GM12864 (cell line): ENCODE measurements at regions not wholly inside any gene's neighbourhood (a gene's known extent, or its start where the extent isn't known, plus 50 kb on each side); places are given as distances from the start of the nearest gene placed in this dataset.

ENCODE experiments used
- DNase-seq: peaks from one replicate; pipeline ENCODE4 v3.0.0-alpha.2; 2011; ENCODE audit warnings: low read depth
- H3K4me3 ChIP-seq: 2 replicates; pipeline ENCODE4 v1.5.1; 2011; ENCODE audit warnings: mild to moderate bottlenecking, low read depth, low read length, control low read depth
- TF ChIP-seq, protein P1 (sequence below): IDR thresholded peaks from 2 replicates; pipeline ENCODE4 v1.5.1; 2011; ENCODE audit warnings: low read depth, mild to moderate bottlenecking, moderate library complexity, low read length, control low read depth, inconsistent platforms; ENCODE audit errors: missing control alignments

DNA sequence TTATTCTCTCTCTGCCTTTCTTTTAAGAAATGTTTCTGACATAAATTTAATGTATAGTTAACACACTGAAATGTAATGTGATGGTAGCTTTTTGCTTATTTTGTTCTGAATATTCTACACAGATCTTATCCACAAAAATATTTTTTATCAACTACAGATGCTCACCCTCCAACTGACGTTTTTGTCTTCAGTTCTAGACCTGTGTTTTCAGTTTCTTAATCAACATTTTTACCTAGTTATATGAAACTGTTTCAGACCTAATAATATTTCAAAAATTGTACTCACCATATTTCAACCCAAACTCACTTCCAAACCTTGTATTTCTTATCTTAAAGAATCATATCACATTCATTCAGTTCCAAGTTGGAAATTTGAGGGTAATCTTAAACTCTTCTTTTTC is 452.8 kb downstream of the RFPL4B start:
- TF ChIP-seq, protein P1, sequence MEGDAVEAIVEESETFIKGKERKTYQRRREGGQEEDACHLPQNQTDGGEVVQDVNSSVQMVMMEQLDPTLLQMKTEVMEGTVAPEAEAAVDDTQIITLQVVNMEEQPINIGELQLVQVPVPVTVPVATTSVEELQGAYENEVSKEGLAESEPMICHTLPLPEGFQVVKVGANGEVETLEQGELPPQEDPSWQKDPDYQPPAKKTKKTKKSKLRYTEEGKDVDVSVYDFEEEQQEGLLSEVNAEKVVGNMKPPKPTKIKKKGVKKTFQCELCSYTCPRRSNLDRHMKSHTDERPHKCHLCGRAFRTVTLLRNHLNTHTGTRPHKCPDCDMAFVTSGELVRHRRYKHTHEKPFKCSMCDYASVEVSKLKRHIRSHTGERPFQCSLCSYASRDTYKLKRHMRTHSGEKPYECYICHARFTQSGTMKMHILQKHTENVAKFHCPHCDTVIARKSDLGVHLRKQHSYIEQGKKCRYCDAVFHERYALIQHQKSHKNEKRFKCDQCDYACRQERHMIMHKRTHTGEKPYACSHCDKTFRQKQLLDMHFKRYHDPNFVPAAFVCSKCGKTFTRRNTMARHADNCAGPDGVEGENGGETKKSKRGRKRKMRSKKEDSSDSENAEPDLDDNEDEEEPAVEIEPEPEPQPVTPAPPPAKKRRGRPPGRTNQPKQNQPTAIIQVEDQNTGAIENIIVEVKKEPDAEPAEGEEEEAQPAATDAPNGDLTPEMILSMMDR: no peak
- H3K4me3 ChIP-seq: no peak overlapping the region
- no peak for DNase-seq

DNA sequence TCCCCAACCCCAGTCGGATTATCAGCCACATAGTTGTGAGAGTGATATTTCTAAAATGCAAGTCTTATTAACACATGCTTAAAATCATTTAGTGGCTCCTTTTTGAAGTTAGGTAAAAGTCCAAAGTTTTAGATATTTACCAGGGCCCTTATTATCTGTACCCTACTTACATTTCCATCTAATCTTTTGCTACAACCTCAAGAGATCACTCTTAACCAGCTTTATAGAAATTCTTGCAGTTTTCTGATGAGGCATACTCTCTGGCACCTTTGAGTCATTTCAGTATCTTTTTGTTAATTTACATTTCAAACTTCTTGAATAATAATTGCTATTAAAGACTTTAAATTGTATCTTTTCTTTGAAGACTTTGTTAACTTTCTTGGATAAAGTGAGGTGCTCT is 453.3 kb downstream of the RFPL4B start:
- no peak overlapping the region for H3K4me3 ChIP-seq
- DNase-seq: no peak
- TF ChIP-seq, protein P1: no peak

DNA sequence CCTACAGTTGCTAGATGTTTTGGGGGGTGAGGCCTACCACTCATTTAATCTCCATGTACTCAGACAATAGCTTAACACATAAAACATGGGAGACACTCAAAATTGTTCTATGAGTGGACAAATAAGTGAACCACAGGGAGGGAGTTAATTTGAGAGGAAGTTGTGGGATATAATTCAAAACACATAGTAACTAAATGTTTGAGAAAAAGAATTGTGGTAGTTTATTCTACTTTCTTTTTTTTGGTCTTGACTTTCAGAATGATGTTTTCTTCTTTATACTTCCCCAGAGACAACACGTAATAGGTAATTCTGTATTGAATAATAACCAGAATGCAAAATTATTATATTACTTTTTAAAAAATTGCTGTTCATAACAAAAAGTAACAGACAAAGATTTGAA is 453.8 kb downstream of the RFPL4B start:
- DNase-seq: no peak
- H3K4me3 ChIP-seq: no peak overlapping the region
- TF ChIP-seq, protein P1: no peak

DNA sequence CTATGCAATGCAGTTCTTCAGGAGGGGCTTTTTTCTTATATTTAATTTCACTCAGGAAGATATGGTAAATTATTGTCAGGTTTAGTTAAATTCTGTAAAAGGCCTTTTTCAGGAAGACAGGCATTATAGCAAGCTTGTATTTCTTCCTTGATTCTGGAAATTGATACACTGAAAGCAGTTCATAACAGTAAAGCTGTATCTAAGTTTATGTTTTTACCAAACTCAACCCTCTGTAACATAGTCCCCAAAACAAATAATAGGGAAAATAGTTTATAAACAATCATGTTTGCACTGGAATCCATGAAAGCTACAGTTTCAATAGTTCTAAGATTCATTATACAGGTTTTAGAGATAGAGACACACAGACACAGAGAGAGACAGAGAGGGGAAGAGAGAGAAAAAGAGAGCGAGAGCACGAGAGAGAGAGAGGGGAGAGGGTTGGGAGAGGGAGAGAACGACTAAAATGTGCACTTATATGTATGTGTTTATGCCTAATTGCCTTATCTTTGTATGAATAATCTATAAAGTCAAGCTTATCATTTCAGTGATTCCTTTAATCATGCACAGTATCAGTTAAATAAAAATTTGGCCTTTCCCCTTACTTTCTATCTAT is 454.4 kb downstream of the RFPL4B start:
- DNase-seq: no peak
- TF ChIP-seq, protein P1: no peak
- no peak overlapping the region for H3K4me3 ChIP-seq

DNA sequence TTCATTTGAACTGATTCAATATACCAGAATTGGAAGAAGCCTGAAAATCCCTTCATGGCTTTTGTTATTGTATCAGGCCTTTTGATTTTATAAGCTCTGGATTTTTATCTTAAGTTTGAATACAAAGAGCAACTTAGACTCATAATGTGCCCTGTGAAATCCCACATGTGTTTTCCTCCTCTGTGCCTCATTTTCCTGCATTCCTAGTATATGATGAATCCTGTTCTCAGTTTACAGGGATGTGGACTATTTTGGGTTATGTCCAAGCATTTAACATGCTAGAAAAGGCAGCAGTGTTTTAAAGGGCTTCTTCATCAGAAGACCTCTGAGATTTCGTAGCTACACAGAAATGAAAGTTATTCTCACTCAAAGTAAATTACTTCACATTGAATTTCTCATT is 455.0 kb downstream of the RFPL4B start:
- TF ChIP-seq, protein P1: no peak
- no peak for DNase-seq
- H3K4me3 ChIP-seq: no peak overlapping the region

DNA sequence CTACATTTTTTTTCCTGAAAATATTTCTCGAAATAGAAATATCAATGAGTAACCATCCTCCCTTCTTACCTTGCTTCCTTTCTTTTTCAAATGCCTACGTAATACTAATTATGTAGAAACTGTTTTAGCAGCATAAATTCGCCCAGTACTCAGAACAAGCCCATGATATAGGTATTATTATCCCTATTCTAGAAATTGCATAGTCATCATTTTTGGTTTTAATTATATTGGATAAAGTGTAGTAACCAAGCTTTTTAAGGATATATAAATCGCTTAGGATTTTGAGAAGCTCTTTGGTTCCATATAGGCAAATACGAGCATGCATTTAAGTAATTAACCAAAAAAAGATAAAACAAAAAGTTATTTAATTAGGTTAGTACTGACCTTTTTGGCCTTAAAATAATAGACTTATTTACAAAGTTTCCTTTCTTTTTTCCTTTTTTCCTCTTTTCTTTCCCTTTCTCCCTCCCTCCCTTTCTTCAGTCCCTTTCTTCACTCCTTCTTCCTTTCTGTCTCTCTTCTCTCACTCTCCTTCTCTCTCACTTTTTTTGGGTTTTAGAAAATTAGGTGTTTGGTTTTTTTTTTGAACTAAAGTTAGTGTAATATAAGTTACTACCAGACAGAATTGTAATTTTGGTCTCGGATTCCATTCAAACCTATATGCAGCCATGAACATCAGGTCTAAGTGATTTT is 457.7 kb downstream of the RFPL4B start:
- DNase-seq: no peak
- TF ChIP-seq, protein P1: no peak
- no peak overlapping the region for H3K4me3 ChIP-seq
